Activated T-cell treated with anti-CD3 and anti-CD28 coated beads for 24 hours (primary cell): ENCODE measurements at regions not wholly inside any gene's neighbourhood (a gene's known extent, or its start where the extent isn't known, plus 50 kb on each side); places are given as distances from the start of the nearest gene placed in this dataset.
"Not testable (repeated sequence)": the region's sequence is repeated elsewhere in the genome, so short reads cannot be mapped to it uniquely, and the experiment has no call there.

Source experiments
- DNase-seq: peaks from one replicate; pipeline ENCODE4 v3.0.0-alpha.2; 2020; ENCODE audit warnings: low read depth

DNA sequence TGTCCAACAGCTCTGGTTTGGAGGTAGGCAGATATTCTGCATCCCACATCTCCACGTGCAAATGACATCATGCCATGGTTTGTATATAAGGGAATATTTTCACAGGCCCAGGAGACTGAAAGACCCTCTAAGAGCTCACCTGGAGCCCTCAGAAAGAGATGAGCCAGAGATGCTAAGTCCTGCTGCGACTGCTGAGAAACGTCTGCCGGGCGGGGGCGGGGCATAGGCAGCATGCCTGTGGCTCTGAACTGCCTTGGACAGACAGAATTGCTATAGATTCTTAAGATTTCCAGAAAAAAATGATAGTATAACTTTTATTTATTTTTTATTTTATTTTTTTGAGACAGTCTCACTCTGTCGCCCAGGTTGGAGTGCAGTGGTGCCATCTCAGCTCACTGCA lies 64.2 kb upstream of the METTL9 start:
- not testable (repeated sequence) for DNase-seq

GRCh38 chr16:21536740-21537139 lies 62.6 kb upstream of the METTL9 start:
- not testable (repeated sequence) for DNase-seq

- DNase-seq: not testable (repeated sequence)
These were observed 61.8 kb upstream of the METTL9 start for GRCh38 chr16:21537598-21537997.

DNA sequence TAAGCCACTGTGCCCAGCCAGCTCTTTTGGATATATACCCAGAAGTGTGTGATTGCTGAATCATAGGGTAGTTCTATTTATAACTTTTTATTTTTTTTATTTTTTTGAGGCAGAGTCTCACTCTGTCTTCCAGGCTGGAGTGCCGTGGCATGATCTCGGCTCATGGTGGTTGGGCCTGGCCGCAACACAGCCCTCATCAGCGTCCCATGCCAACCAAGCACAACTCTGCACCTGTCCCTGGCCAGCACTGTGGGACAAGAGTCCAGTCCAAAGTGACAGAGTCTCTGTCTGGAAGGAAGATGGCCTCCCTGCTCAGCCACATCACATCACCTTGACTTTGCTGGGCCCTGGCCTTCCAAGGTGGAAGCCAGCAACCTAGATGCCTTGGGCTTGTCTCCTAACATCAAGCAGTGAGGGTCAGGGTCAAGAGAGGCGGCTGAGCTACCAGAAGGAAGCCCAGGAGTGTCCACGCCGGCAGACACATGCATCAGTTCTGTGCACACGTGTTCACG lies 60.2 kb upstream of the METTL9 start:
- not testable (repeated sequence) for DNase-seq

- peak; percentile 67 for DNase-seq
These were observed 58.5 kb upstream of the METTL9 start for GRCh38 chr16:21540770-21541433.

- DNase-seq: not testable (repeated sequence)
These were observed 57.7 kb upstream of the METTL9 start for GRCh38 chr16:21541611-21542051.

DNA sequence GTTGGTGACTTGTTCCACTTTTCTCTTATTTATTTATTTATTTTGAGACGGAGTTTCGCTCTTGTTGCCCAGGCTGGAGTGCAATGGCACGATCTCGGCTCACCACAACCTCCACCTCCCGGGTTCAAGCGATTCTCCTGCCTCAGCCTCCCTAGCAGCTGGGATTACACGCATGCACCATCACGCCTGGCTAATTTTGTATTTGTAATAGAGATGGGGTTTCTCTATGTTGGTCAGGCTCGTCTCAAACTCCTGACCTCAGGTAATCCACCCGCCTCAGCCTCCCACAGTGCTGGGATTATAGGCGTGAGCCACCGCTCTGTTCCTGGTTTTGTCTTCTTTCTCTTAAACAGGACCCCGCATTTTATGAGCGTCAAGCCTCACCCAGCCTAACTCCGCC lies 57.3 kb upstream of the METTL9 start:
- DNase-seq: not testable (repeated sequence)

DNA sequence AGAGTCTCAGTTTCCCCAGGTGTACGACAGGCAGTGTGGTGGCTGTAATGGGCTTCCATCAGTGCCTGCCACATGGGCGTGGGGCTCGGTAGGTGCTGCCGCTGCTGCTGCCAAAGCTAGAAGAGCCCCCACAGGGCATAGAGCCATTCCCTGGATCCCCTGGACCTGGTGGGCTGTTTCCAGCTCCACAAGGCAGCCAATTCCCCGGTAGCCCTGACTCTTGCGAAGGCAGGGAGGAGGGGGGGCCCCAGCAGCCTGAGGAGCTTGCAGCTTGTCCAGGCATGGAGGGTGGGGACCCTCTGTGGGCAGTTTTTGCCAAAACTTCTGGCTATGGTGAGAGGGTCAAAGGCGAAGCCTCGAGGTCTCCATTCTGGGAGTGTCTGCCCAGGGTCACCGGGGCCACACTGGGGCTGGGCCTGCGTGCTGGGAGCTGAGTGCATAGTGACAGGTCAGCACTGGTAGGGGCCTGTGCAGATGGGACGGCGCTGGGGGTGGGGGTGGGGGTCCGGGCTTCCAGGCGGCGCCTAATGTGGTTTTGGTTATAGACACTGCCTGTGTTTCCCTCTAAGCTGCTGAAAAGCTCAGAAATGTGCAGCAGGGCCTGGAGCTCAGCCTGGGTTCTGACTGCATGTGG lies 56.8 kb upstream of the METTL9 start:
- not testable (repeated sequence) for DNase-seq

DNA sequence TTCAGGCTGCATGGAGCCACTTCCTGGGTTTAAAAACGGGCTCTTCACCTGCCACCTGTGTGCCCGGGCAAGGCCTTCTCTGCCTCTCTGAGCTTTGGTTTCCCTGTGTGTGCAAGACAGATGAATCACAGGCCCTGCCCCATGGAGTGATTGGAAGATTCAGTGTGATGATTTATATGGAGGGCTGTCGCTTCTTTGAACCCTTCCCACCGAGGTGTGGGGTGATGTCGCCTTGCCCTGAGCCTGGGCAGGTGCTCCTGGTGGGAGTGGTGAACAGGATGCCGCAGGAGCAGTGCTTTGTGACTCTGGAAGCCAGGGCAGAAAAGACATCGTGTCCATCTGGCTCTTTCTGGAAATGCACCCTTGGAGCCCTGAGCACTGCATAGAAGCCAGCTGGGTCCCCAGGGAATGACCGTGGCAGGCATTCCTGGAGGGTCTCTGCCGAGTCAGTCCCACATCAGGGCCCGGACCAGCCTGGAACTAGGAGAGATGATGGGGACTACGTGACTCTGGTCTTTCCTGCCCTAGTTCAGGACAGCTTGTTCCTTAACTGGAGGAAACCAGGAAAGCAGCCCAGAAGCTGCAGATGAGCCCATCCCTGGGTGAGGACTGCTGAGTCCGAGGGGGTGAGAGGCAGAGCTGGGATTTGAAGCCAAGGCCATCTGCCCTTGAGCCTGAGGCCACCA lies 56.1 kb upstream of the METTL9 start:
- not testable (repeated sequence) for DNase-seq

DNA sequence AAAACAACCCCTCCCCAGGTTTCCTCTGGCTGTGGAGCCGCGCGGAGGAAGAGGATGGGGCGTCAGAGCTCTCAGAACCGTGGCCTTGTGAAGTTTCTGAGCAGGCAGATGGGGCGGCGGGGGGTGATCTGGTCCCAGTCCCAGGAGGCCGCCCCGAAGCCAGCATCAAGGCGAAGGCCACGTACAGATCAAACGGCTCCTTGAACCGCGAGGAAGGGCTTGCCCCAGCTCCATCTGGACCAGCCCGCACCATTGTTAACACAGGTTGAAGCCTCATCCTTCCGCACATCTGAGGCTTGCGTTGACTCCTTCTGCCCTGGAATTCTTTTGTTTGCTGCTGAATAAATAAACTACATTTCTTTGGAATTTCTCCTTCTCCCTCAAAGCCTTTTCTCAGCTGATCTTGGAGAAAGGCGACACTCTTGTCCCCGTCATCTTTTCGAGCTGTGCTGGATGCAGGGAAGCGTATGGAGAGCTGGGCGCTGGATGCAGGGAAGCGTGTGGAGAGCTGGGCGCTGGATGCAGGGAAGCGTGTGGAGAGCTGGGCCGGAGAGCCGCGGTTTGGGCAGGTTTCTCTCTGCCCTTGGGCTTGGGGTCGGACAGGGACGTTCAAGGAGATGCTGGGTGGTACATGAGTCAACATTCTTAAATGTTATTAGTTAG lies 53.6 kb upstream of the METTL9 start:
- not testable (repeated sequence) for DNase-seq

- not testable (repeated sequence) for DNase-seq
These were observed 50.0 kb upstream of the METTL9 start for GRCh38 chr16:21549396-21549795.
